NOMO-1 treated with DMSO at 0.1 percent for 48 hours (cell line): ENCODE measurements at regions not wholly inside any gene's neighbourhood (a gene's known extent, or its start where the extent isn't known, plus 50 kb on each side); places are given as distances from the start of the nearest gene placed in this dataset.
"Not testable (repeated sequence)": the region's sequence is repeated elsewhere in the genome, so short reads cannot be mapped to it uniquely, and the experiment has no call there.

ENCODE experiments used
- DNase-seq: peaks from one replicate; lab custom pipeline; 2025; ENCODE audit not compliant: unreplicated experiment; lab: John Stamatoyannopoulos, UW

- no peak for DNase-seq
These were observed 284.1 kb upstream of the SMIM30 start for GRCh38 chr7:113402482-113402881.

- no peak for DNase-seq
These were observed 283.7 kb upstream of the SMIM30 start for GRCh38 chr7:113402005-113402404.

- no peak for DNase-seq
These were observed 276.5 kb upstream of the SMIM30 start for GRCh38 chr7:113394856-113395255.

GRCh38 chr7:113392841-113393540, 274.6 kb upstream of the SMIM30 start:
- DNase-seq, result no peak

GRCh38 chr7:113392421-113392820, 274.1 kb upstream of the SMIM30 start:
- DNase-seq, result no peak

GRCh38 chr7:113389112-113389646, 270.8 kb upstream of the SMIM30 start:
- no peak for DNase-seq

GRCh38 chr7:113383638-113384037, 265.3 kb upstream of the SMIM30 start:
- no peak for DNase-seq

GRCh38 chr7:113379746-113380145, 261.4 kb upstream of the SMIM30 start:
- no peak for DNase-seq

- no peak for DNase-seq
These were observed 256.6 kb upstream of the SMIM30 start for GRCh38 chr7:113374955-113375354.

GRCh38 chr7:113373863-113374262, 255.5 kb upstream of the SMIM30 start:
- no peak for DNase-seq

- DNase-seq, result no peak
These were observed 253.2 kb upstream of the SMIM30 start for GRCh38 chr7:113371416-113372043.

- DNase-seq, result no peak
These were observed 252.6 kb upstream of the SMIM30 start for GRCh38 chr7:113370910-113371309.

- DNase-seq, result no peak
These were observed 249.9 kb upstream of the SMIM30 start for GRCh38 chr7:113368256-113368655.

GRCh38 chr7:113367041-113367586, 248.8 kb upstream of the SMIM30 start:
- DNase-seq, result no peak

GRCh38 chr7:113366122-113366521, 247.8 kb upstream of the SMIM30 start:
- no peak for DNase-seq

- no peak for DNase-seq
These were observed 231.0 kb upstream of the SMIM30 start for GRCh38 chr7:113349339-113349738.

- no peak for DNase-seq
These were observed 221.3 kb upstream of the SMIM30 start for GRCh38 chr7:113339661-113340060.

- no peak for DNase-seq
These were observed 219.8 kb upstream of the SMIM30 start for GRCh38 chr7:113338071-113338696.

GRCh38 chr7:113336838-113337237, 218.5 kb upstream of the SMIM30 start:
- DNase-seq, result not testable (repeated sequence)

GRCh38 chr7:113331155-113331898, 213.0 kb upstream of the SMIM30 start:
- DNase-seq, result no peak

GRCh38 chr7:113321201-113321600, 202.8 kb upstream of the SMIM30 start:
- DNase-seq, result no peak
